Vagina (tissue), 2 donors: ENCODE measurements at regions not wholly inside any gene's neighbourhood (a gene's known extent, or its start where the extent isn't known, plus 50 kb on each side); places are given as distances from the start of the nearest gene placed in this dataset.

ENCODE experiments used
- CTCF ChIP-seq, 3 experiments: fragments of 450-650 bp in 2 of 3; fragments of 200-600 bp in 1 of 3; sonication (generic) in 1 of 3; IDR thresholded peaks; one replicate each; pipeline ENCODE4 v1.5.1; 2017 to 2019; ENCODE audit warnings: antibody characterized with exemption in 3 of 3, mild to moderate bottlenecking in 2 of 3, moderate library complexity in 2 of 3
- POLR2A ChIP-seq, 2 donors: fragments of 450-650 bp; IDR thresholded peaks; one replicate each; pipeline ENCODE4 v1.6.1; 2017; ENCODE audit warnings: antibody characterized with exemption in 2 of 2, mild to moderate bottlenecking in 2 of 2, moderate library complexity in 2 of 2
- POLR2AphosphoS5 ChIP-seq, 2 donors: sonication (generic); formaldehyde crosslinking; IDR thresholded peaks; one replicate each; pipeline ENCODE4 v1.9.0; 2017; ENCODE audit warnings: antibody characterized with exemption in 2 of 2, mild to moderate bottlenecking in 2 of 2, low read depth in 1 of 2; ENCODE audit not compliant: insufficient read depth in 1 of 2

DNA sequence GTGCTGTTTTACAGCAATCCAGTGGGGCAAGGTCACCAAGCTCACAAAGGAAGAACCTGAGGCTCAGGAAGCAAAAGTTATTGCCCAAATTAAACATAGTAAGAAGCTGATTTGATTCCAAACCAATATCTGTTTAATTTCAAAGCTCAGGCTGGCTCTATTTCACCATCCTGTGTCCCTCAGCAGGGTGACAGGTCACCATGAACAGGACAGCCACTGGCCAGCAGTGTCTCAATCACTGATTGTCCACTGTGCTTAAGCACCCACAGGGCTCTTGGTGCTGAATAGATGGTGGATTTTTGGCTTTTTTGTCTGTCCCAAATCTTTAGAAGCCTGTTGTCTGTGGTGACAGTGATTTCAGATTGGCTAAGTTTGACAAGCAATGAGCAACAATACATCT lies 146.4 kb upstream of the ZNF32 start:
- TF ChIP-seq POLR2A (IDR thresholded peaks at IDR 0.05) (no peak), POLR2AphosphoS5 (IDR thresholded peaks at IDR 0.05; ENCODE audit: insufficient read depth in 1 of 2, low read depth in 1 of 2) (no peak), CTCF (IDR thresholded peaks at IDR 0.05) (no peak)
